GM18873 (cell line): ENCODE measurements at regions not wholly inside any gene's neighbourhood (a gene's known extent, or its start where the extent isn't known, plus 50 kb on each side); places are given as distances from the start of the nearest gene placed in this dataset.

Experiments
- ATAC-seq: cut with Tn5 transposase; IDR thresholded peaks from one replicate; pipeline ENCODE4 v1.9.1; 2021; ENCODE audit warnings: mild to moderate bottlenecking, moderate library complexity, moderate number of reproducible peaks; ENCODE audit not compliant: unreplicated experiment, low FRiP score

- ATAC-seq: no peak
These were observed 186.0 kb upstream of the KLF4 start for GRCh38 chr9:107675351-107676259.

GRCh38 chr9:107674721-107675277 lies 185.2 kb upstream of the KLF4 start:
- no peak for ATAC-seq

GRCh38 chr9:107673861-107674720 lies 184.5 kb upstream of the KLF4 start:
- ATAC-seq: no peak

- ATAC-seq: no peak
These were observed 182.0 kb upstream of the KLF4 start for GRCh38 chr9:107671588-107671987.

- ATAC-seq: no peak
These were observed 179.9 kb upstream of the KLF4 start for GRCh38 chr9:107669422-107669821.

- no peak for ATAC-seq
These were observed 177.9 kb upstream of the KLF4 start for GRCh38 chr9:107667231-107668070.

- ATAC-seq: no peak
These were observed 175.5 kb upstream of the KLF4 start for GRCh38 chr9:107665057-107665456.

- no peak for ATAC-seq
These were observed 171.4 kb upstream of the KLF4 start for GRCh38 chr9:107660976-107661375.

- ATAC-seq: no peak
These were observed 163.8 kb upstream of the KLF4 start for GRCh38 chr9:107653263-107653821.

GRCh38 chr9:107650995-107651394 lies 161.4 kb upstream of the KLF4 start:
- ATAC-seq: no peak

GRCh38 chr9:107650321-107650720 lies 160.8 kb upstream of the KLF4 start:
- no peak for ATAC-seq

- ATAC-seq: no peak
These were observed 158.7 kb upstream of the KLF4 start for GRCh38 chr9:107648153-107648715.

- ATAC-seq: no peak
These were observed 158.0 kb upstream of the KLF4 start for GRCh38 chr9:107647611-107648010.

GRCh38 chr9:107647141-107647540 lies 157.6 kb upstream of the KLF4 start:
- ATAC-seq: no peak

- ATAC-seq: no peak
These were observed 155.9 kb upstream of the KLF4 start for GRCh38 chr9:107645464-107645833.

GRCh38 chr9:107644733-107645463 lies 155.3 kb upstream of the KLF4 start:
- no peak for ATAC-seq

- no peak for ATAC-seq
These were observed 149.9 kb upstream of the KLF4 start for GRCh38 chr9:107639426-107639825.

GRCh38 chr9:107638521-107639310 lies 149.1 kb upstream of the KLF4 start:
- no peak for ATAC-seq
